HG02884 (cell line): ENCODE measurements at regions not wholly inside any gene's neighbourhood (a gene's known extent, or its start where the extent isn't known, plus 50 kb on each side); places are given as distances from the start of the nearest gene placed in this dataset.
"Not testable (repeated sequence)": the region's sequence is repeated elsewhere in the genome, so short reads cannot be mapped to it uniquely, and the experiment has no call there.

Source experiments
- ATAC-seq: cut with Tn5 transposase; IDR thresholded peaks from one replicate; pipeline ENCODE4 v1.9.1; 2021; ENCODE audit warnings: mild to moderate bottlenecking, moderate library complexity; ENCODE audit not compliant: unreplicated experiment

DNA sequence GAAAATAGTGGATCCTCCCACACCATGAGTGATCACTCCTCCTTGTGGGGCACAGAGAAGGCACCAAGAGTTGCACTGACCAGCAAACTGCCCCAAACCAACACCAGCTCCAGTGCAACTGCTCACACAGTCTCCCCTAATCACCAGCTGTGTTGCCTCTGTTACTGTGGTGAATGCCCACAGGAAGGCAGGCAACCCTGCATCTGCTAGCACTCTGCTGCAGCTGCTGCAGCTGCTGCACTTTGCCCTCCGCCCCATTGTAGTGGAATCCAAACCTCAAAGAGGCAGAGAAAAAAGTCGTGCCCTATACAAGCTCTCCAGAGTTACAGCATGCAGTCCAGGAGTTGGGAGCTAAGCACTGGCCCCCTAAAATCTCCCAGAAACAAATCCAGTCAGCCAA, 339.6 kb downstream of the TRIM36 start:
- no peak for ATAC-seq

DNA sequence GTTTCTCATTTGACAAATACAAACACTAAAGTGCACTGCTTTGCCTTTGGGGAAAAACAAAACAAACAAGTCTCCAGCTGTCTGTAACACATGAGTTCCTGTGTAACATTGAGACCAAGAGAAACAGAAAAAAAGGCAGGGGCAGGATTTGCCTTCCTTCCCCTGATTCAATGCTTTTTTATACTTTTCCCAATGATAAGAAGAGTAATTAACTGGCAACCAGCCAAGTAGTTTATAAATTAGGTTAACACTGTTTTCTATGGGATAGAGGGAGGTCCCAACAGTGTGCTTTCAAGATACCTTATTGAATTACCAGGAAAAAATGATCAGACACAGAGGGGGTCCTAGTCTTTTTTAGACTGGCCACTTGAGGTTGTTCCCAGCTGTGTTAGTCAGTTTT, 346.8 kb downstream of the TRIM36 start:
- no peak for ATAC-seq

DNA sequence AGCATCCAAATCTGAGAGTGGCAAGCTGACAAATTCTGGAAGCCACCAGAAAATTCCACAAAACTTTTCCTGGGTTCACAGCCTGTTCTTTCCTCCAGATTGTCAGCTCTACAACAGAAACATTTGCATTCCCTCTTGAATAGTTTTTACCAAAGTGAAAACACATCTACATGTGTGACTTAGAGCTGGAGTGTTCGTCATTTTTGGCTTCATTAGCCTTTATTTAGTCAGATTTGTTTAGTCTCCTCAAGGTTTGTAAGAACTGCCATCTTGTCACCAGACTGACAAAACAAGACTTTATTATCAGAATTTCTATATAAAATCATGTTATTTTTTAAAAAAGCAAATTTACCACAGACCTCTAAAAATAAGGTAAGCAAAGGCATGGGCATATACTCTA, 347.3 kb downstream of the TRIM36 start:
- ATAC-seq, result no peak

DNA sequence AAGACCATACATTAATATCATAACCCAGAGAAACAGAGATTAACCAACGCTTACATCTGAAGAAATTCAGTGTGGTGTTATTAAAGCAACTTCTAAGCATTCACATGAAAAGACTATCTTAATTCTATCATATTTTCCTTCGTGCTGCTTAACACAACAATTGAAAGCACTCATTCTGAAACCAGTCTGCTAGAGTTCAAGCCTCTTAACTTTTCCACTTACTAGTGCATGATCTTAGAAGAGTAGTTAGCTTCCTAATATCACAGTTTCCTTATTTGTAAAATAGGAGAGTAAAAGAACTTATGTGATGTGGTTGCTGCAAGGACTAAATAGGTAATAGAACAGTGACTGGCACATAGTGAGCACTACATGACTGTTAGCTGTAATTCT, 379.3 kb downstream of the TRIM36 start:
- no peak for ATAC-seq

DNA sequence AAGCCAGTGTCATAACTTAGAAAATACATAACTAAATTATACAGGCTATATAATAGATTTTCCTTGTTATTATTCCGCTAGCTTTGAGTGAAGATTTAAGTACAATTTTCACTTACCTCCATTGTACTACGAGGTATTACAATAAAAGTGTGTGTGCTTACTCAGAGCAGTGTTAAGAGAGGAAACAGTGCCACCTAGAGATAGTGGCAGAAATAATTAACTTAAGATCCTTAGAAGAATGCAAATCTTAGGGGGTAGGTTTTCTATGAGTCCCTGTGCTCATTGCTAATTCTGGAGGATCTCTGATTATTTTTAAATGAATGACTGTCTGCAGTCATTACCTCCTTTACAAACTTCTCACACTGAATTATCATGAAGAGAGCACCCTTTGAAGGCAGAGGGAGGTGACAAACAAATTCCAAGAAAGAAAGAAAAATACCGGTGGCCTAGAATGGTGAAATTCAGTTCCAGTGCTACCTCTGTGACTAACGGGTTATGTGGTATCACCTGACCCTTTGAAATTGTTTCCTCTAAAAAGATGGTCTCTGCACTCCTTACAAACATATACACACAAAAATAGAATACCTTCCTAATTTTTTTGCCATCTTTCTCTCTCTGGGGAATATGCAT, 379.8 kb downstream of the TRIM36 start:
- peak; percentile 68 for ATAC-seq

DNA sequence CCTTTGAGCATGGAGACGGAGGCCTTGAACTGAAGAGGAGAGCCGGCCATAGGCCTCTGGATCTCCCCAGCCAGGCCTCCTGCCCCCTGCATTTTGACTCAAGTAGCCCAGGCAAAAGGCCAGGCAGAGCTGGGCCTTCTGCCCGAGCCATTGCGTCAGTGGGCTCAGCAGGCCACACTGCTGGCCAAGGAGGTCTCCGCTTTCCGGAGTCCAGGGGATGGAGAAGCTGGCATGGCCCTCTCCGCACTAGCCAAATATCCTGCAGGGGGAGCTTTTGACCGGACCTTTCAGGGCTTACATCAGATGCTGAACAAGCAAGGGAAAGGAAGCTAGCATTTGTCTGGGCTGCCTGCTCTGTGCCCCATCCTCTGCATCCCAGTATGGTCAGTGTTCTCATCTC, 386.8 kb downstream of the TRIM36 start:
- ATAC-seq, result no peak

DNA sequence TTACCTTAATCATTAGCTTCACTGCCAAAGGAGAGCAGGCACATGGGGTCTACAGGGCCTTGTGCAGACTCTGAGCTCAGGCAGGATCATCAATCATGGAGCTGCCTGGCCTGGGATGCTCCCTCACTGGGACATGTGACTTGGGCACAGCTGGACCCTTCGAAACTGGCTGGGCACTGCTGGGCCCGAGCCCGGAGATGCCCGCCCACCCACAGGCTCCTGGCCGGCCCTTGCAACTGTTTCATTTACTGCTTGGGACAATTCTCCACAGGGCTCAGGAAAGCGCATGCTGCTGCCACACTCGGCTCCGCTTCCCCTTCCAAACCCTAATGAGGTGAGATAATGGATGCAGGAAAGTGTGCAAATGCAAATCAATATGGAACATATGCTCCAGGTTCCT, 387.5 kb downstream of the TRIM36 start:
- no peak for ATAC-seq

DNA sequence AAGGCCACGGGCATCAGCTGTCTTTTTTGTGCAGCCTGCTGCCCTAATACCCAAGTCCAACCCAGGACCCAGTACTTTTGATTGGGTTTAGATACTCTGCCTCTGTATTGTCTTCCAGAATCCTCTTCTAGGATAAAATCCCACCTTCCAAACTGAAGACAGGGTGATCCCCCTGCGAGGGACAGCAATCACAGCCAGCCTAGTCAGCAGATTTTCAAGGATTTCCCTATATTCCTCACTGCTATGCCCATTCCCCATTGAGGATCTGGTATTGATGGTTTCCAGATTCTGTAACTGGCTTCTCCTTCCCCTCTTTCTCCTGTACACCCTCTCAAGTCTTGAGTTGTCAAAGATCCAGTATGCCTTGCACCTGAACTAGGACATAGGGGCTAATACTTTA, 389.4 kb downstream of the TRIM36 start:
- no peak for ATAC-seq

DNA sequence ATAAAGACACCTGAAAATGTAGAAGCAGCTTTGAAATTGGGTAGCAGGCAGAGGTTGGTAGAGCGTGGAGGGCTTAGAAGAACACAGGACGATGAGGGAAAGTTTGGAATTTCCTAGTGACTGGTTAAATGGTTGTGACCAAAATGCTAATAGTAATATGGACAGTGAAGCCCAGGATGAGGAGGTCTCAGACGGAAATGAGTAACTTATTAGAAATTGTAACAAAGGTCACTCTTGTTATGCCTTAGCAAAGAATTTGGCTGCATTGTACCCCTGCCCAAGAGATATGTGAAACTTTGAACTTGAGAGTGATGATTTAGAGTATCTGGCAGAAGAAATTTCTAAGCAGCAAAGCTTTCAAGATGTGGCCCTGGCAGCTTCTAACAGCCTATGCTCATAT, 382.5 kb downstream of the KCNN2 start:
- no peak for ATAC-seq

DNA sequence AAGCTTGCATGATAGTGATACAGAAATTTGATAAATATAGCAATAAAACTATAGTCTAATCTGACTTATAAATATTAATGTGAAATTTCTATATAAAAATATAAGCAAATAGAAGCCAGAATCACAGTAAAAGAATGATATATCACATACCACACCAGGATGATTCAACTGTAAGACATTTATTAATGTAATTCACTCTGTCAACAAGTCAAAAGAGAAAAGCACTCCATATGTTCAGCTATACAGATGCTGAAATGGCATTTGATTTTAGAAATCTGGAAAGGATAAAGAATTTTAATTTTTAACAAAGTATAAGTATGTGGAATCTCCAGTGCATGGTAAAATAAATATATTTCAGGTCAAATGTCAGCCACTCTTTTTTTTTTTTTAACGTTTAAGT, 372.4 kb downstream of the KCNN2 start:
- no peak for ATAC-seq

DNA sequence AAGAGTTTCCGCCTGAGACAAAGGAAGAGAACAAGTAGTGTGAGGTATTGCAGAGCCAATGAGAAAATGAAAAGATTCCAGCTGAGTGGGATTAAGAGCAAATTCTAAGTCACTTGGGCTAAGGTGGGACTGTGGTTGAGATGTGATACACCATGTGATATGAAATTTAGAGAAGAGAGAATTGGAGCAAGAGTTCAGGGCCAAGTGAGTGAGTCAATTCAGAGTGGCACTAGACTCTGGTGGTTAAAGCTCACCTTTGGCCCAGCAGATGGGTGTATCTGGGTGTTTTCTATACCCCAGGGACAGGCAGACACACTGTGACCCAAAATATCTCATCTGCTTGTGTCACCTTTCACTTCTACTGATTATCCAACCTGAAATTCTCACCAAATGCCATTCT, 368.1 kb downstream of the KCNN2 start:
- no peak for ATAC-seq

DNA sequence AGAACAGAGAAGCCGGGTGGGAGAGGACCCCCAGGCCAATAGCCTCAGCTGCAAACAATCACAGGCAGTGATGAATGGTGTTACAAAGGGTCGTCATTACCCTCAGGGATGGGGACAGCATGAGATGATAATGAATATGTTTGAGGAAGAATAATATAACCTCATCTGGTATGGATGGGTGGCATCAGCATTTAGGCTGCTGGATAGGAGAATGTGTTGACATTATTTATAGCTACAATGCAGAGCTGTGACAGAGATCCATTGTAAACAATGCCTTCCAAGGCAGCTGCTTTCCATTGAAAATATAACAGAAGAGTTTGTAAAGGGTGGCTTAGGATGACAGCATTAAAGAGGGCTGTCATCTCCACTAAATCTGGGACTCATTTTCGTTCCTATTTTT, 365.5 kb downstream of the KCNN2 start:
- no peak for ATAC-seq

DNA sequence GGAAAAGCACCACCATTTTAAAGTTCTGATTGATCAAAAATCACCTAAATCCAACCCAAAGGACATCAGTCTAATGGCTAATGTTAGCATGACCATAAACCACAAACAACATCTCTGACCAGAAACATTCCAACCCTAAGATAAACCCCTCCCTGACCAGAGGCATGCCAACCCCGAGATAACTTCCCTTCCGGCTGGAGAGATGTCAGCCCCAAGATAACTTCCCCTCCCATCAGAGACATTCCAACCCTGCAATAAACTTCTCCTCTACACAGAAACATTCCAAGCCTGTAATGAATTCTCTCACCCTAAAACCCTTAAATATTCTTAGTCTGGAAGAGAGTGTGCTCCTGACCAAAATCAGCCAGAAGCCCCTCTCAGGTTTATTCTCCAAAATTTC, 364.3 kb downstream of the KCNN2 start:
- no peak for ATAC-seq

DNA sequence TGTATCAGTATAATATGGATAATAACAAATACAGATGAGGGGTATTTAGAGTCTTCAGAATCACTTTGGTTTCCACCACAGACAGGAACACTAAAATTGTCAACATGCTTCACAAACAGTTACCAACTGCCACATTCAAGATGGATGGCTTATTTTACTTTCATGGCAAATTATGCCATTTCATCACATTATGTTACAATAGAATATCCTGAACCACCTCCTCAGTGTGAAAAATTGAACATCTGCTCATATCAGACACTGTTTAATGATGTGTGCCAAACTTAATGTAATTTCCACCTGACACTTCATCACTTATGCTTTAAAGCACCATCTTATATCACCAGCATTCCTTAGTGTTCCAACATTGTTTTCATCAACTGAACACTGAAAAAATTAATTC, 357.4 kb downstream of the KCNN2 start:
- ATAC-seq, result no peak

DNA sequence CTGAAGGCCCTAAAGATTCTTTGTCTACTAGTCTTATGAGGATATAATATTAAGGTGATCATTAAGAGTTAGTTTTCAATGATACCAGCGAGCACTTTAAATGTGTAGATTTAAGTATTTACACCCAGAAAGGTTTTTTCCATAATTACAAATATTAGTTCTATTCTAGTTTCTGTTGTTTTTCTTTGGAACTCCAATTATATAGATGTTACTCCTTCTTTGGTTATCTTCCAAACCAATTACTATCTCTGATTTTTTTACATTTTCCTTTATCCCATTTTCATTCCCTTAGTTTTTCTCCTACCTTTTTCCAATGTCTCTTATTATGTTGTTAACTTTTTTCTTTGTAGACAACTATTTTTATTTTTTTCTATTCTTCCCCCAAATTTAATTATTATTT, 355.1 kb downstream of the KCNN2 start:
- ATAC-seq, result no peak

DNA sequence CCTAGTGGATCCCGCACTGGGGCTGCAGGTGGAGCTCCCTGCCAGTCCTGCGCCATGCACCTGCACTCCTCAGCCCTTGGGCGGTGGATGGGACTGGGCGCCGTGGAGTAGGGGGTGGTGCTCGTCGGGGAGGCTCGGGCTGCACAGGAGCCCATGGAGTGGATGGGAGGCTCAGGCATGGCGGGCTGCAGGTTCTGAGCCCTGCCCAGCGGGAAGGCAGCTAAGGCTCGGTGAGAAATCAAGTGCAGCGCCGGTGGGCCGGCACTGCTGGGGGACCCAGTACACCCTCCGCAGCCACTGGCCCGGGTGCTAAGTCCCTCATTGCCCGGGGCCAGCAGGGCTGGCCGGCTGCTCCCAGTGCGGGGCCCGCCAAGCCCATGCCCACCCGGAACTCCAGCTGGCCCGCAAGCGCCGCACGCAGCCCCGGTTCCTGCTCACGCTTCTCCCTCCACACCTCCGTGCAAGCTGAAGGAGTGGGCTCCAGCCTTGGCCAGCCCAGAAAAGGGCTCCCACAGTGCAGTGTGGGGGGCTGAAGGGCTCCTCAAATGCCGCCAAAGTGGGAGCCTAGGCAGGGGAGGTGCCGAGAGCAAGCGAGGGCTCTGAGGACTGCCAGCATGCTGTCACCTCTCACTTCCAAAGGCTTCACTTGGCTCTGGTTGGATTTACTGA, 342.5 kb downstream of the KCNN2 start:
- not testable (repeated sequence) for ATAC-seq

DNA sequence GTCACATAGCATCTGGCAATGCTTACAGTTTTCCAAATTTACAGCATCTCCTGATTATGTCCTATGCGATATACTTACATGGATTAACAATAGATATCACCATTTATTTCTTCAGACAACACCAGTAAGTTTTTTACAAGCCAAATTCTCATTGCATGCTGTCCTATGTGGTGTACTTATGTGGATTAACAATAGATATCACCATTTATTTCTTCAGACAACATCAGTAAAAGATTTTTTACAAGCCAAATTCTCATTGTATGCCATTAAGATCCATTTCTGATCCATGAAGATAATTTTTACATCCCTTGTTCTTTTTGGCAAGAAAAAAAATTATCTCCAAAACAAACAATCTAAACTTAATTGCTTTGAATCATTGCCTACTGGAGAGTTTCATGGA, 340.9 kb downstream of the KCNN2 start:
- no peak for ATAC-seq

DNA sequence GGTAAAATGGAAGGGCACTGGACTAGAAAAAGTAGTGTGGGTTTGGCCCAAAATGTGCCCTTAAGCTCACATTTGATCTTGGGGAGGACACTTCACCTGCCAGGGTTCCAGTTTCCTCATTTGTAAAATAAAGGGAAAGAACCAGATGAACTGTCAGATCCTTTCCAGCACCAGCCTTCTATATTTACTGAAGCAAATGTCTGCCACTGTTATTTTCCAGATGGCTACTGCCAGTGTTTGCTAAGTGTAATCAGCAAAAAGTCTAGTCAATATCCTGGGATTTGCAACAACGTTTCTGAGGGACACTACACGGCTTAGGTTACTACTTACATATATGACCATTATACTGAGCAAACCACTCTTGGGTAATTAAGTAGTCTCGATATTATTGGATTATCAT, 340.3 kb downstream of the KCNN2 start:
- no peak for ATAC-seq

DNA sequence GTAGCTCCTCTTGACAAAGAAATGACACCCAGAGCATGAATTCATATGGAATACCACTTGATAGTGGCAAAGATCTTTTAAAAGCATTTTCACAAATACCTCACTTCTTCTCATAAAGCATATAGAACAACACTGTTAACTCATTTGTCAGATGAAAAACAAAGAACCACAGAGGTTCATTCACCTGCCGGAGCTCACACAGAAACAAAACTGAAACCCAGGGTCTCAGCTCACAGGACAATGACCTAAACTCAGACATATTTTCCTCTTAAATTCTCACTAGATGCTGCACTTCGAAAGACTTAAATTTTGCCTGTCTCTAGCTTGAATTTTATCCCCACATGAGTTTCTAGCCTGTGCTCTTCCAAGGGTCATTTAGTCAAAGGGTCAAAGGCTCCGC, 339.0 kb downstream of the KCNN2 start:
- no peak for ATAC-seq

DNA sequence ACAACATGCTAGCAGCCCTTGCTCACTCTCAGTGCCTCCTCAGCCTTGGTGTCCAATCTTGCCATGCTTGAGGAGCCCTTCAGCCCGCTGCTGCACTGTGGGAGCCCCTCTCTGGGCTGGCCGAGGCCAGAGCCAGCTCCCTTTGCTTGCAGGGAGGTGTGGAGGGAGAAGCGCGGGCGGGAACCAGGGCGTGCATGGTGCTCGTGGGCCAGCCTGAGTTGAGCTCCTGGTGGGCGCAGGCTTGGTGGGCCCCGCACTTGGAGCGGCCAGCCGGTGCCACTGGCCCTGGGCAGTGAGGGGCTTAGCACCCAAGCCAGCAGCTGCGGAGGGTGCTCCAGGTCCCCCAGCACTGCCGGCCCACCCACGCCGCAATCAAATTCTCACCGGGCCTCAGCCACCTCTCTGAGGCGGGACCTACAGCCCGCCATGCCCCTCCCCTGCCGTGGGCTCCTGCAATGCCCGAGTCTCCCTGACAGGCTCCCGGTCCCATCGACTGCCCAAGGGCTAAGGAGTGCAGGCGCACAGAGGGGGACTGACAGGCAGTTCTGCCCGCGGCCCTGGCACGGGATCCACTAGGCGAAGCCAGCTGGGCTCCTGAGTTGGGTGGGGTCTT, 333.5 kb downstream of the KCNN2 start:
- ATAC-seq, result no peak

DNA sequence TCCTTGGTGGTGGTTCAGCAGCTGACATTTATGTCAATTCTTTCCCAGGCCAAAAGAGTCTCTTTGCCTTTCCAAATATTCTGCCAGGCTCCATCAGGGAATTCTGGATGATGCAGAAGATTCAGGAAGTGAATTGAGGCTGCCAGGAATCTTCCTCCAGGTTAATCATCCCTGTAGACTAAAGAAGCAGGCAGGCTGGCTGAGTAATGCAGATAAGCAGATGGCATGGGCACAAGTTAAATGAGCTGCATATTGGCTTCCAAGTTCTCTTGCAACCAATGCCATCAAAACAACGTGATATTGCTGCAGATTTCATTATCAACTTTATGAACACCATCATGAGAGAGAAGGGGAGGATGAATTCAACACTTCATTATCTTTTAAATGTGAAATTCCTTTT, 324.5 kb downstream of the KCNN2 start:
- ATAC-seq, result no peak

DNA sequence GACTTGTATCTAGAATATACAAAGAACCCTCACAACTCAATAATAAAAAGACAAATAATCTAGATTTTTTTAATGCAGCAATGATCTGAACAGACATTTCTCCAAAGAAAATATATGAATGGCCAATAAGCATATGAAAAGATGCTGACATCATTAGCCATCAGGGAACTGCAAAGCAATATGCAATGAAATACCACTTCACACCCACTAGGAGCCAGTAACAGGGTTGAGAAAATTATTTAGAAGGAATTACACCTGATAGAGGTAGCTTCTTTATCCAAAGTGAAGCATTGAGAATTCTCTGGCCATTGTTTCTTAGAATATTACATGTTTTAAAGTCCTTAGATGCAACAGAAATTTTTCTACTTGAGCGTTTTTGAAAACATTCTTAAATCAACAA, 316.9 kb downstream of the KCNN2 start:
- ATAC-seq, result no peak

DNA sequence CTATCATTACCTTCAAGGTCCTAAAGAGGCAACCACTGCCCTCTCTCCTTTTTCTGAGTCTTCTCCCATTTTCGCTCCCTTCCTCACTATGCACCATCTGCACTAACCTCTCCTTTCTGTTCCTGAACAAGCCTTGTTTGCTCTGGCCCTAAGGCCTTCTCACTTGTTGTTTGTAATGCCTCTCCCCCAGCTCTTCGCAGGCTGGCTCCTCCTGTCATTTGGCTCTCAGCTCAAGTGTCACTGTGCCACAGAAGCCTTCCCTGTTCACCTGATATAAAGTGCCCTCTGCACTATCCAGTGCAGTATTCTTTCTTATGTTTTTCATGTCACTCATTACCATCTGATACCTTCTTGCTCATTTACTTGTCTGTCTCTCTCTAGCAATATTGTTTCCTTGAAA, 303.7 kb downstream of the KCNN2 start:
- no peak for ATAC-seq
